ENCODE measurements at regions not wholly inside any gene's neighbourhood (a gene's known extent, or its start where the extent isn't known, plus 50 kb on each side); places are given as distances from the start of the nearest gene placed in this dataset.

DNA sequence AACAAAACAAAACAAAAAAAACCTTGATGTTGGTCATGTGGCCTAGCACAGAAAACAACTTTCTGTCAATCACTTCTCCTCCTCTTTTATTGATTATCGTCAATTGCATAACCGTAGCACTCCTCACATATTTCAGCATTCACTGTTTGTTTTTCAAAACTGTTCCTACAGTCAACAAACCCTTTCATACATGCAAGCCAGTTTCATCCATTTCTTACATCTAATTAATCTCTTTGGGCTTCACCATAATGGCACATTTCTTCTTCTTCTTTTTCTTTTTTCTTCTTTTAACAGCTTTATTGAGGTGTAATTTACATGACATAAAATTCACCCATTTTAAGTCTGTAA is 246.9 kb downstream of the PTTG2 start:
- Histone ChIP-seq H3K36me3 (ENCODE audit: control insufficient read depth, insufficient read depth, low read length) (no peaks in the 10 kb centered on the region), H3K4me1 (ENCODE audit: control insufficient read depth, insufficient read depth, low read length) (no peaks in the 10 kb centered on the region), H3K9ac (ENCODE audit: low read length) (no peak overlapping the region), H3K4me3 (ENCODE audit: low read depth, low read length) (no peak overlapping the region), H3K9me3 (ENCODE audit: control insufficient read depth, insufficient read depth, low read depth, low read length) (no peaks in the 10 kb centered on the region), H3K27ac (ENCODE audit: low read depth, low read length) (no peak overlapping the region), H3K27me3 (ENCODE audit: control insufficient read depth, insufficient read depth, low read length) (no peaks in the 10 kb centered on the region)

DNA sequence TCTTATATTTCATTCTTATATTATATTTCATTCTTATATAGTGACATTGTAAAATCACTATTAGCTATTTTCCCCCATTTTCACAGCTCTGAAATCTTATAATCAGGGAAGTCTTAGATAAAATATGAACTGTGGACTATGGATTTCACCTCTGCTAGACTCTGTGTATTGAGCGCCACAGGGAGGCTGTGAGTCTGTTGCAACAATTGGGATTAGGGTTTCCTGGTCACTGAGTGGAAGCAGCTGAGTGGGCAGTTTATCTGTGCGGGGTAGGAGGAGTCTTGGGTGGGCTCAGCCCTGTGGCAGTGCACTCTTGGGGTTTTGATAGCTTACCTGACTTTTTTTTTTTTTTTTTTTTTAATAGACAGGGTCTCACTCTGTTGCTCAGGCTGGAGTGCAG is 249.5 kb downstream of the PTTG2 start:
- H3K4me3 ChIP-seq (ENCODE audit: low read depth, low read length) = no peak overlapping the region
- no peaks in the 10 kb centered on the region for H3K4me1 ChIP-seq (ENCODE audit: control insufficient read depth, insufficient read depth, low read length)
- no peak overlapping the region for H3K27ac ChIP-seq (ENCODE audit: low read depth, low read length)
- H3K9me3 ChIP-seq (ENCODE audit: control insufficient read depth, insufficient read depth, low read depth, low read length) = no peaks in the 10 kb centered on the region
- H3K36me3 ChIP-seq (ENCODE audit: control insufficient read depth, insufficient read depth, low read length) = no peaks in the 10 kb centered on the region
- no peak overlapping the region for H3K9ac ChIP-seq (ENCODE audit: low read length)
- H3K27me3 ChIP-seq (ENCODE audit: control insufficient read depth, insufficient read depth, low read length) = no peaks in the 10 kb centered on the region

DNA sequence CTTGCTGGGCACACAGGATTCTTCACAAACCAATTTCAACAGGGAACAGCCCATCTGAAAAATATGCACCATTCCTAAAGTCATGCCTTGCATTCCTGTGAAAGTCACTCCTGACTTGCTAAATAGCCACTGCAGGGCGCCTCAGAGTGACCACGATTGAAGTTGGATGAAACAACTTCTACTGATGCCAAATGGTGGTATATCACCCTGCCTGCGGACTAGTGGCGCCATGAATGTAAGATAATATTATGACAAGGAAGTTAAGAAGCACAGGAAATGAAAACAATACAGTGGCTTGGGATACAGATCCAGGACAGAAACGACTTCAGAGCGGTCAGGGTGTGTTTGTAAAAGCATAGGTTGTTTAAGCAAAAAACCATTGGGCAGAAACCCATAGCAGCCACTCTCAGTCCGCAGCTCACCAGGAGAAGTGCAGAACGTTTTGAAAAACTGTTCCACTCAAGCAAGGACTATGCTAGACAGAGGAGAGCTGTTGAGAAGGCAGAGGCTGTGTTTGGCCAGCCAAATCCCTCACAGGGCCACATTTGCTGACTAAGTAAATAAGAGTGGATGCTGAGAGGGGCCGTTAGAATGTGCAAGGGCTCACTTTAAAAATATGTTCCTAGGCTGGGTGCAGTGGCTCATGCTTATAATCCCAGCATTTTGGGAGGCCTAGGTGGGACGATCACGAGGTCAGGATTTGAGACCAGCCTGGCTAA is 250.4 kb downstream of the PTTG2 start:
- Histone ChIP-seq H3K36me3 (ENCODE audit: control insufficient read depth, insufficient read depth, low read length) (no peaks in the 10 kb centered on the region), H3K27ac (ENCODE audit: low read depth, low read length) (no peak overlapping the region), H3K27me3 (ENCODE audit: control insufficient read depth, insufficient read depth, low read length) (no peaks in the 10 kb centered on the region), H3K4me1 (ENCODE audit: control insufficient read depth, insufficient read depth, low read length) (no peaks in the 10 kb centered on the region), H3K9me3 (ENCODE audit: control insufficient read depth, insufficient read depth, low read depth, low read length) (no peaks in the 10 kb centered on the region), H3K4me3 (ENCODE audit: low read depth, low read length) (no peak overlapping the region), H3K9ac (ENCODE audit: low read length) (no peak overlapping the region)

DNA sequence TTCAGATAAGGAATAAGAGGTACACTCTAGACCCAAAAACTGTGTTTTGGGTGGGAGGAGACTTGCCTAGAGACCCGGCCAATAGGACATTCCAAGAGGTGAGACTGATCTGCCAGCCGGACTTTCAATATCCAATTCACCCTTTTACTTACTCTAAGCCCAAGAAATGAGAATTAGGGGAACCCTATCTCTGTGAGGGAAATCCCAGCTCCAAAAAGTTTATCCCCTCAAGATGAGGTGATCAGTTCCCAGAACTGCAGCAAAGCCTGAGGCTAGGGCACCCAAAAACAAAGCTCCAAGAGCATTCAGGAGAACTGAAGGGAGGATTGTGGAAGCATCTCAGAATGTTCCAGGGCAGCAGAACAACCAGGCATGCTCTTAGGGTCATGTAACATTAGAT is 251.7 kb downstream of the PTTG2 start:
- Histone ChIP-seq H3K27me3 (ENCODE audit: control insufficient read depth, insufficient read depth, low read length) (no peaks in the 10 kb centered on the region), H3K4me1 (ENCODE audit: control insufficient read depth, insufficient read depth, low read length) (no peaks in the 10 kb centered on the region), H3K4me3 (ENCODE audit: low read depth, low read length) (no peak overlapping the region), H3K36me3 (ENCODE audit: control insufficient read depth, insufficient read depth, low read length) (no peaks in the 10 kb centered on the region), H3K27ac (ENCODE audit: low read depth, low read length) (no peak overlapping the region), H3K9me3 (ENCODE audit: control insufficient read depth, insufficient read depth, low read depth, low read length) (no peaks in the 10 kb centered on the region), H3K9ac (ENCODE audit: low read length) (no peak overlapping the region)

DNA sequence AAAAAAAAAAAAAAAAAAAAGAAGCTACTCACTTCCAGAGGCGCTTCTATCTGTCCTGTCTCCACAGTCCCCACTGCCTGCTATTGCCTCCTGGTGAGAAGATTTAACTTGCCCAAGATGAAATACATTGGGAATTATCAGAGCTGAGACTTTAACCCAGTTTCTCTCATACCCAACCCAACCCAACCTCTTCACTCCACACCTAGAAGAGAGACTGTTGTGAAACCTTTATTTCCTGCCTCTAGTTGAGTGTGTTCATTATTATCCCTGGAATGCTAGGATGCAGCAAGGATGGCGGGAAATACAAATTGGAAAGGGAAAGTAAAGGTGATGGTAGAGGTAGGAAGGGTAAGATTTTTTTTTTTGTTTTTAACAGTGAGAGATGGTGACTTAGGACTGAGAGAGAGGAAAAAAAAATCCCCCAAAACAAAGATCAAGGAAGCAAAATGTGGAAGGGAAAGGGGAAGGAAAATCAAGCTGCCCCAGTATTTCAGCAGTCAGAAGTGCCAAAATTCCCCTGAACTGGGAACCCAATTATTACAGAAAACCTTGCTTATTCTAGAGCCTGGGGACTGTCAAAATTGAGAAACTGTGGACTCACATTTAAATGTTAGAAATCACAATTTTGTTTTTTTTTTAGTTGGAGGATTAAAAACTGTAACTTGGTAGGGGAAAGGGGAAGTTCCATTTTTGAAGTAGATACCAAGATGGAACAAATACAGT is 253.0 kb downstream of the PTTG2 start:
- Histone ChIP-seq H3K36me3 (ENCODE audit: control insufficient read depth, insufficient read depth, low read length) (no peaks in the 10 kb centered on the region), H3K9me3 (ENCODE audit: control insufficient read depth, insufficient read depth, low read depth, low read length) (no peaks in the 10 kb centered on the region), H3K4me3 (ENCODE audit: low read depth, low read length) (no peak overlapping the region), H3K4me1 (ENCODE audit: control insufficient read depth, insufficient read depth, low read length) (no peaks in the 10 kb centered on the region), H3K27me3 (ENCODE audit: control insufficient read depth, insufficient read depth, low read length) (no peaks in the 10 kb centered on the region), H3K27ac (ENCODE audit: low read depth, low read length) (no peak overlapping the region), H3K9ac (ENCODE audit: low read length) (no peak overlapping the region)

DNA sequence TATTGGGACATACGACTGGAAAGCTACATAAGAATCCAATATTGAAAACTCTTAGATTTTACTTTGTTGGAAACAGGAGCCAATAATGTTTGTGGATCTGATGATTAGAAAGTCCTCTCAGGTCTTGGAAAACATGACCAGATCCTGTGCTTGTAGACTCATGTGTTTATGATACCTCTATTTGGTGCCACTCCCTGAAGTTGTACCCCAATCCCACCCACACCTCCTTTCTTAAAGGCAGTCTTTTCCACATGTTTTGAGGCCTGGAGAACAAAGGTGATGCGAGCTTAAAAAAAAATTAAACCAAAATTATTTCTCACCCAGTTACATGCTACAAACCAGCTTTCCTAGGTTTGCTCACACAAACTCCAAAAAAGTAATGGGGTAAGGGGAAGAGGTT is 262.7 kb downstream of the PTTG2 start:
- H3K9ac ChIP-seq (ENCODE audit: low read length) = no peak overlapping the region
- no peaks in the 10 kb centered on the region for H3K9me3 ChIP-seq (ENCODE audit: control insufficient read depth, insufficient read depth, low read depth, low read length)
- H3K27ac ChIP-seq (ENCODE audit: low read depth, low read length) = no peak overlapping the region
- H3K4me1 ChIP-seq (ENCODE audit: control insufficient read depth, insufficient read depth, low read length) = no peaks in the 10 kb centered on the region; the same call in 1 of the 2 replicates
- no peaks in the 10 kb centered on the region for H3K36me3 ChIP-seq (ENCODE audit: control insufficient read depth, insufficient read depth, low read length)
- H3K27me3 ChIP-seq (ENCODE audit: control insufficient read depth, insufficient read depth, low read length) = no peaks in the 10 kb centered on the region
- H3K4me3 ChIP-seq (ENCODE audit: low read depth, low read length) = no peak overlapping the region

DNA sequence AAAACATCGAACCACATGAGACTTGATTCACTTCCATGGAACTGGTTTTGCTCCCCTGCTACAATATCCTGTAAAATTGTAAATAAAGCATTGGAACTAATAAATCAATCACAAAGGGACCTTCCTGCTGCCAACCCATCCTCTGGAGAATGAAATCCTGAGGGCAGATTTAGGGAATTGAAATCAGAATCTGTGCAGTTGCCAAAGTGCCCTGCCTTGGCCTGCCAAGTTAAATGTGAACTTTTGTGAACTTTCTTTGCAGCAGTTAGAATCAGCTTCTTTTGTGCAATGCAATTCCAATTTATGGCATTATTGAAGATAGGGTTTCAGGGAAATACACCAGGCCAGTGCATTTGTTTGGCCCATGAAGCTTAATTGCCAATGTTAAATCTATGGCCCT is 263.1 kb downstream of the PTTG2 start:
- H3K27ac ChIP-seq (ENCODE audit: low read depth, low read length) = no peak overlapping the region
- H3K27me3 ChIP-seq (ENCODE audit: control insufficient read depth, insufficient read depth, low read length) = no peaks in the 10 kb centered on the region
- no peak overlapping the region for H3K4me3 ChIP-seq (ENCODE audit: low read depth, low read length)
- no peaks in the 10 kb centered on the region; the same call in 1 of the 2 replicates for H3K4me1 ChIP-seq (ENCODE audit: control insufficient read depth, insufficient read depth, low read length)
- H3K9me3 ChIP-seq (ENCODE audit: control insufficient read depth, insufficient read depth, low read depth, low read length) = no peaks in the 10 kb centered on the region
- no peaks in the 10 kb centered on the region for H3K36me3 ChIP-seq (ENCODE audit: control insufficient read depth, insufficient read depth, low read length)
- no peak overlapping the region for H3K9ac ChIP-seq (ENCODE audit: low read length)

DNA sequence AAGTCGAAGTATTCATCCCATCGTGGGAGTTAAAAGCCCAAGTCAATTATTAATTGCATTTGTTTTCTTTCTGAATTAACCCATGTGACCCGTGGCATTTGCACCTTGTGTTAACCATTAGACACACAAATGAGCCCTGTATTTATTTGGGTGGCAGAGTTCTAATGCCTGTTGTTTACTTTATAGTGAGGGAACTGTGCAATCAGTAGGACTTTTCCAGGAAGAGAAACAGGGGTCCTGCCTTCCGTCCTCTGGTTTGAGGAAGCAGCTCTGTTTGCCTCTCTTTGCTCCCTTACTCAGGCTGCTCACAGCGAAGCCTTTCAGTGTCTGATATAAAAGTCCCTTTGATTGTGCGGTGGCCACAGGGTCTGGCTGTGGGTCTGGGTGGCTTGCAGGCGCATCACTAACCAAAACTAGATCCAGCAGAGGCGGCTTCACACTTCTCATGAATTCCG is 263.6 kb downstream of the PTTG2 start:
- Histone ChIP-seq H3K9me3 (ENCODE audit: control insufficient read depth, insufficient read depth, low read depth, low read length) (no peaks in the 10 kb centered on the region), H3K4me3 (ENCODE audit: low read depth, low read length) (no peak overlapping the region), H3K27ac (ENCODE audit: low read depth, low read length) (no peak overlapping the region), H3K4me1 (ENCODE audit: control insufficient read depth, insufficient read depth, low read length) (no peaks in the 10 kb centered on the region; the same call in 1 of the 2 replicates), H3K27me3 (ENCODE audit: control insufficient read depth, insufficient read depth, low read length) (no peaks in the 10 kb centered on the region), H3K36me3 (ENCODE audit: control insufficient read depth, insufficient read depth, low read length) (no peaks in the 10 kb centered on the region), H3K9ac (ENCODE audit: low read length) (no peak overlapping the region)

DNA sequence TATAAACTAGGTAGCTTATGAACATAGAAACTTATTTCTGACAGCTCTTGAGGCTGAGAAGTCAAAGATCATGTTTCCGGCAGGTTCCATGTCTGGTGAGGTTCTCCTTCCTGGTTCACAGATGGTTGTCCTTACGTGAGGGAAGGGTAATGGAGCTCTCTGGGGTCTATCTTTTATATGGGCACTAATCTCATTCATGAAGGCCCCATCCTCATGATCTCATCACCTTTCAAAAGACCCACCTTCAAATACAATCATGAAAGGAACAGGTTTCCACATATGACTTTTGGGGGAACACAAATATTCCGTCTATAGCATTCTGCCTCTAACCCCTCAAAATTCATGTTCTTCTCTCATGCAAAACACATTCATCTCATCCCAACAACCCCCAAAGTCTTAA is 264.7 kb downstream of the PTTG2 start:
- Histone ChIP-seq H3K4me3 (ENCODE audit: low read depth, low read length) (no peak overlapping the region), H3K4me1 (ENCODE audit: control insufficient read depth, insufficient read depth, low read length) (no peaks in the 10 kb centered on the region; the same call in 1 of the 2 replicates), H3K27me3 (ENCODE audit: control insufficient read depth, insufficient read depth, low read length) (no peaks in the 10 kb centered on the region), H3K27ac (ENCODE audit: low read depth, low read length) (no peak overlapping the region), H3K9ac (ENCODE audit: low read length) (no peak overlapping the region), H3K9me3 (ENCODE audit: control insufficient read depth, insufficient read depth, low read depth, low read length) (no peaks in the 10 kb centered on the region), H3K36me3 (ENCODE audit: control insufficient read depth, insufficient read depth, low read length) (no peaks in the 10 kb centered on the region)

DNA sequence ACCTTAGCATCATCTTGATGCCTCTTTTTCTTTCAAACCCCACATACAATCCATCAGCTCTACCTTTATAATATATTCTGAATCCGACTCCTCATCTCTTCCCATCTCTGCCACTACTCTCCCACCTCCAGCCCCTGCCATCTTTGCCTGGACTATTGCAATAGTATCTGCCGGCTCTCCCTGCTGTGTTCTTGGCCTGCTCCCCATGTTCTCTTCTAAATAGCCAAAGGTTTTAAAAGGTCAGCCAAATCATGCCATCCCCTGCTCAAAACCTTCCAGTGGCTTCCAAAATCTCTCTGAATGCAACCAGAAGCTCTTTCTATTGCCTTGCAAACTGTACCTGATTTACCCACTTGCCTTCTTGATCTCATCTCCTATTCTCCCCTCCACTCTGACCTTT is 266.0 kb downstream of the PTTG2 start:
- no peak overlapping the region for H3K9ac ChIP-seq (ENCODE audit: low read length)
- no peaks in the 10 kb centered on the region; the same call in 1 of the 2 replicates for H3K4me1 ChIP-seq (ENCODE audit: control insufficient read depth, insufficient read depth, low read length)
- H3K36me3 ChIP-seq (ENCODE audit: control insufficient read depth, insufficient read depth, low read length) = no peaks in the 10 kb centered on the region
- H3K27ac ChIP-seq (ENCODE audit: low read depth, low read length) = no peak overlapping the region
- no peaks in the 10 kb centered on the region for H3K27me3 ChIP-seq (ENCODE audit: control insufficient read depth, insufficient read depth, low read length)
- H3K4me3 ChIP-seq (ENCODE audit: low read depth, low read length) = no peak overlapping the region
- H3K9me3 ChIP-seq (ENCODE audit: control insufficient read depth, insufficient read depth, low read depth, low read length) = no peaks in the 10 kb centered on the region

DNA sequence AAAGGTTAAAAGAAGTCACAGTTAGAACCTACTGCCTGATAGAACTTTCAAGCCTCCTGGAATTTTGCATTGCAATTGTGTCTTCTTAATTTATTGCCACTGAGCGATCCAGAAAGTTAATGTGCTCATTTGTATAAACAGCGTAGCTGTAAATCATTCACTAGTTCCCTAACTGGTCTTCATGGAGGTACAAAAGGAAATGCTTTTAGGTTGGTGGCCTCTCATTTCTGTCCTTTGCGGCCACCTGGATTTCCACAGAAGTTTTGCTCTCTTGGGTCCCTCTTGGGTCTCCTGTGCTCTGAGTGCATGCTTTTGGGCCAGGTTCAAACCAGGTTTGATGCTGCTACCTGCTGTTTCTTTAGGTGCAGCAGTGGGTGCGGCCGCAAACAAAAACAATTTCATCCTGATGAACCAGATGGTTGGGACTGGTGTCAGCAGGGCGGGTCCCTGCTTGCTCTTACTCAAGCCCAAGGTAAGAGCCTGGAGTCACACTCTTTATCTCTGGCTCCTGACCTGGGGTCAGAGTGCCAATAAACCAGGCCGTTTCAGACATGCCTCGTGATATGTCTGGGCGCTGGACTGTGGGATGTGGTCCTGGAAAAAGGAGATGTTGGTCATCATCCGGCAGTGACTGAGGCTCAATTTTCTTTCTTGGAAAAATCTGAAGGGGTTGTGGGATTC is 270.1 kb downstream of the PTTG2 start:
- Histone ChIP-seq H3K27me3 (ENCODE audit: control insufficient read depth, insufficient read depth, low read length) (no peaks in the 10 kb centered on the region; the same call in 1 of the 2 replicates), H3K4me3 (ENCODE audit: low read depth, low read length) (no peak overlapping the region), H3K27ac (ENCODE audit: low read depth, low read length) (no peak overlapping the region), H3K36me3 (ENCODE audit: control insufficient read depth, insufficient read depth, low read length) (no peaks in the 10 kb centered on the region), H3K4me1 (ENCODE audit: control insufficient read depth, insufficient read depth, low read length) (no peaks in the 10 kb centered on the region), H3K9ac (ENCODE audit: low read length) (no peak overlapping the region), H3K9me3 (ENCODE audit: control insufficient read depth, insufficient read depth, low read depth, low read length) (no peaks in the 10 kb centered on the region)

All from HUES6 (cell line).